H9 (cell line): ENCODE measurements at regions not wholly inside any gene's neighbourhood (a gene's known extent, or its start where the extent isn't known, plus 50 kb on each side); places are given as distances from the start of the nearest gene placed in this dataset.

ENCODE experiments used
- DNase-seq: peaks from one replicate; pipeline ENCODE4 v3.0.0-alpha.2; 2017
- H2AFZ ChIP-seq: one replicate; pipeline ENCODE4 v1.6.1; 2013; ENCODE audit warnings: mild to moderate bottlenecking, low read length, control low read depth, moderate library complexity
- H2AK5ac ChIP-seq: 2 replicates; pipeline ENCODE4 v1.6.1; 2013; ENCODE audit warnings: low read length, control low read depth, mixed read lengths; ENCODE audit not compliant: insufficient read length
- H2BK120ac ChIP-seq: one replicate; pipeline ENCODE4 v1.6.1; 2013; ENCODE audit warnings: low read depth, mild to moderate bottlenecking, low read length, control low read depth, inconsistent platforms; ENCODE audit not compliant: poor library complexity, severe bottlenecking
- H2BK12ac ChIP-seq: 2 replicates; pipeline ENCODE4 v1.6.1; 2013; ENCODE audit warnings: low read length, control low read depth, mixed read lengths, low read depth; ENCODE audit not compliant: insufficient read length
- H2BK15ac ChIP-seq: 2 replicates; pipeline ENCODE4 v1.6.1; 2013; ENCODE audit warnings: low read depth, low read length, control low read depth
- H2BK20ac ChIP-seq: one replicate; pipeline ENCODE4 v1.6.1; 2013; ENCODE audit warnings: low read depth, mild to moderate bottlenecking, low read length, control low read depth, inconsistent platforms; ENCODE audit not compliant: poor library complexity, severe bottlenecking
- H2BK5ac ChIP-seq: 2 replicates; pipeline ENCODE4 v1.6.1; 2013; ENCODE audit warnings: low read length, control low read depth, mixed read lengths; ENCODE audit not compliant: insufficient read length
- H3K14ac ChIP-seq: 2 replicates; pipeline ENCODE4 v1.6.1; 2013; ENCODE audit warnings: low read length, control low read depth; ENCODE audit not compliant: insufficient read depth
- H3K18ac ChIP-seq: 2 replicates; pipeline ENCODE4 v1.6.1; 2013; ENCODE audit warnings: low read depth, mild to moderate bottlenecking, mixed read lengths, low read length, control low read depth; ENCODE audit not compliant: insufficient read length
- H3K23ac ChIP-seq: 2 replicates; pipeline ENCODE4 v1.6.1; 2013; ENCODE audit warnings: low read length, control low read depth, mixed read lengths, low read depth; ENCODE audit not compliant: insufficient read length
- H3K23me2 ChIP-seq: 2 replicates; pipeline ENCODE4 v1.6.1; 2013; ENCODE audit warnings: low read depth, mild to moderate bottlenecking, mixed read lengths, low read length, control low read depth; ENCODE audit not compliant: insufficient read length, poor library complexity, severe bottlenecking
- H3K27ac ChIP-seq: 2 replicates; pipeline ENCODE4 v1.5.1; 2013; ENCODE audit warnings: low read length, control low read depth, mixed read lengths, low read depth; ENCODE audit not compliant: insufficient read length
- H3K27me3 ChIP-seq: 2 replicates; pipeline ENCODE4 v1.6.1; 2013; ENCODE audit warnings: low read length, control low read depth, inconsistent platforms; ENCODE audit not compliant: insufficient read depth
- H3K4ac ChIP-seq: 2 replicates; pipeline ENCODE4 v1.6.1; 2013; ENCODE audit warnings: low read depth, mild to moderate bottlenecking, control low read depth, inconsistent platforms, low read length, moderate library complexity
- H3K4me1 ChIP-seq: 2 replicates; pipeline ENCODE4 v1.6.1; 2013; ENCODE audit warnings: low read length, control low read depth, inconsistent platforms; ENCODE audit not compliant: insufficient read depth
- H3K4me2 ChIP-seq: 2 replicates; pipeline ENCODE4 v1.6.1; 2013; ENCODE audit warnings: low read length, control low read depth, mixed read lengths; ENCODE audit not compliant: insufficient read length, insufficient read depth
- H3K56ac ChIP-seq: 2 replicates; pipeline ENCODE4 v1.6.1; 2013; ENCODE audit warnings: low read depth, mild to moderate bottlenecking, mixed read lengths, low read length, control low read depth; ENCODE audit not compliant: insufficient read length
- H3K79me1 ChIP-seq: 2 replicates; pipeline ENCODE4 v1.6.1; 2013; ENCODE audit warnings: low read depth, mild to moderate bottlenecking, moderate library complexity, low read length, control low read depth, inconsistent platforms; ENCODE audit not compliant: insufficient read depth, poor library complexity, severe bottlenecking
- H3K79me2 ChIP-seq: 2 replicates; pipeline ENCODE4 v1.6.1; 2013; ENCODE audit warnings: low read length, control low read depth, inconsistent platforms; ENCODE audit not compliant: insufficient read depth
- H3K9ac ChIP-seq: 2 replicates; pipeline ENCODE4 v1.6.1; 2013; ENCODE audit warnings: low read length, control low read depth, mixed read lengths; ENCODE audit not compliant: insufficient read length; ENCODE audit errors: extremely low read depth
- H3K9me3 ChIP-seq: one replicate; pipeline ENCODE4 v1.6.1; 2013; ENCODE audit warnings: low read depth, low read length, inconsistent platforms; ENCODE audit not compliant: control insufficient read depth
- H3T11ph ChIP-seq: one replicate; pipeline ENCODE4 v1.6.1; 2013; ENCODE audit warnings: mild to moderate bottlenecking, low read length, control low read depth, inconsistent platforms
- H4K20me1 ChIP-seq: one replicate; pipeline ENCODE4 v1.6.1; 2013; ENCODE audit not compliant: control insufficient read depth, insufficient read length, insufficient read depth
- H4K5ac ChIP-seq: 2 replicates; pipeline ENCODE4 v1.6.1; 2013; ENCODE audit warnings: low read depth, mild to moderate bottlenecking, mixed read lengths, low read length, control low read depth; ENCODE audit not compliant: insufficient read length
- H4K8ac ChIP-seq: replicated peaks from 2 replicates; pipeline ENCODE4 v1.6.1; 2013; ENCODE audit warnings: low read length, control low read depth, mixed read lengths, low read depth; ENCODE audit not compliant: insufficient read length
- H4K91ac ChIP-seq: 2 replicates; pipeline ENCODE4 v1.6.1; 2013; ENCODE audit warnings: low read depth, mild to moderate bottlenecking, moderate library complexity, mixed read lengths, low read length, control low read depth; ENCODE audit not compliant: insufficient read length
- H3K27ac Mint-ChIP-seq, 3 experiments: 2 replicates in 2 of 3; 3 replicates in 1 of 3; pipeline ENCODE4 v1.8.0; 2020 to 2021; ENCODE audit warnings: mixed read lengths in 3 of 3, mild to moderate bottlenecking in 1 of 3, moderate library complexity in 1 of 3
- H3K27me3 Mint-ChIP-seq: 2 replicates; pipeline ENCODE4 v1.8.0; 2021; ENCODE audit warnings: low read depth, mild to moderate bottlenecking, moderate library complexity, mixed read lengths
- H3K36me3 Mint-ChIP-seq, 3 experiments: 2 replicates in 2 of 3; 3 replicates in 1 of 3; pipeline ENCODE4 v1.8.0; 2020 to 2021; ENCODE audit warnings: low read depth in 3 of 3, mixed read lengths in 3 of 3; ENCODE audit not compliant: insufficient read depth in 1 of 3
- H3K4me1 Mint-ChIP-seq, 2 experiments: 2 replicates each; pipeline ENCODE4 v1.8.0; 2020; ENCODE audit warnings: mixed read lengths in 2 of 2
- H3K4me3 Mint-ChIP-seq, 2 experiments: 2 replicates in 1 of 2; 3 replicates in 1 of 2; pipeline ENCODE4 v1.8.0; 2020 to 2021; ENCODE audit warnings: mild to moderate bottlenecking in 2 of 2, mixed read lengths in 2 of 2, moderate library complexity in 1 of 2
- H3K9me3 Mint-ChIP-seq, 2 experiments: 2 replicates in 1 of 2; 3 replicates in 1 of 2; pipeline ENCODE4 v1.8.0; 2020; ENCODE audit warnings: mild to moderate bottlenecking in 2 of 2, mixed read lengths in 2 of 2, moderate library complexity in 1 of 2
- CTCF ChIP-seq: fragments of 200-600 bp; sonication (generic); conservative IDR thresholded peaks from 3 replicates; pipeline ENCODE4 v1.8.0; 2021; ENCODE audit warnings: antibody characterized with exemption, mild to moderate bottlenecking
- WGBS: extraction: QIAGEN DNeasy Blood & Tissue Kit; methylation state at CpG from one replicate; pipeline ENCODE4 v1.1.7; 2013; ENCODE audit warnings: missing lambda C conversion rate, low lambda C conversion rate, mixed read lengths; ENCODE audit not compliant: insufficient read length; ENCODE audit errors: extremely low coverage; 5-methylcytosine and 5-hydroxymethylcytosine counted together

DNA sequence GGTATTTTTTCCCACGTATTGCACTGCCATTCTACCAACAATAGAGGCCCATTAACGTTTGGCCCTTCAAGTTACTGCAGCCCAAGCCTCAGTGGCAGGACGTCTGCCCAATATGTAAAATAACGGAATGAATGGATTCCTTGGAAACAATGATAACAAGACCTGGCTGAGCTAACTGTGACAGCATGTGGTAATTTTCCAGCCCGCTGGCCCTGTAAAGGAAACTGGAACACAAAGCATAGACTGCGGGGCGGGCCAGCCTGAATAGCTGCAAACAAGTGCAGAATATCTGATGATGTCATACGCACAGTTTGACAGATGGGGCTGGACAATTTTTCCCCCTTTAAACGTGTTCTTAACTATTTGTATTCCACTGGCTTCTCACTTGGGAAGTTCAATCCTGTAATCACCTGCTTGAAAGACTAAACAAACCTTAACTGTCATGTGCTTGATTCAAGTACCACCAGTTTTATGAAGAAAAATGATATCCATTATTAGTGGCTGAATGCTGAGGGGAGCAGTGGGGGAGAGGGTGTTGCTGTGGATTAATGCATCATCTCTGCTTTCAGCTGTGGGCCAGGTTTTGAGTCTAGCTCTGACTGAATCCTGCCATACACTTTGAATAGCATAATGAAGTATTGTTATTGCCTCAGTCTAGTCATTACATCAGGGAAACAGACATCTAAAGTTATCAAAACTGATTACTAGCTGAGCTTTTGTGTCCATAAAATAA lies 323.9 kb downstream of the TMEM161B start:
- H2BK12ac ChIP-seq: no peak overlapping the region
- H4K5ac ChIP-seq: no peak overlapping the region
- no peaks in the 10 kb centered on the region for H3K36me3 Mint-ChIP-seq
- no peak overlapping the region for H3K14ac ChIP-seq
- TF ChIP-seq CTCF: no peak
- peak overlapping the region in 1 of 3 experiments; percentile 34; a peak in 2 of 7 replicates for H3K27ac Mint-ChIP-seq
- no peak overlapping the region for H3K4me3 Mint-ChIP-seq
- H3K9me3 ChIP-seq: no peaks in the 10 kb centered on the region
- H2BK120ac ChIP-seq: no peak overlapping the region
- H3K4ac ChIP-seq: no peak overlapping the region
- no peaks in the 10 kb centered on the region for H3K27me3 ChIP-seq
- H4K20me1 ChIP-seq: no peaks in the 10 kb centered on the region
- no peak overlapping the region for H3K9ac ChIP-seq
- no peak overlapping the region for H2AFZ ChIP-seq
- H3K23ac ChIP-seq: no peak overlapping the region
- no peak overlapping the region for H2BK15ac ChIP-seq
- H4K8ac ChIP-seq: no peak overlapping the region
- H3K9me3 Mint-ChIP-seq: no peaks in the 10 kb centered on the region
- no peak overlapping the region for H3K18ac ChIP-seq
- no peak overlapping the region for H3K27ac ChIP-seq
- WGBS: no CpG with 5 or more reads among the region's 9 CpGs
- peaks cover 3% of the 10 kb centered on the region; the same call in 1 of the 2 replicates for H3K4me1 ChIP-seq
- H2BK5ac ChIP-seq: no peak overlapping the region
- peaks cover 28 to 30% of the 10 kb centered on the region in 2 experiments for H3K4me1 Mint-ChIP-seq
- H3K79me2 ChIP-seq: no peaks in the 10 kb centered on the region
- H3K4me2 ChIP-seq: no peak overlapping the region
- H3T11ph ChIP-seq: peak overlapping the region; percentile 70
- no peaks in the 10 kb centered on the region for H3K79me1 ChIP-seq
- H4K91ac ChIP-seq: no peak overlapping the region
- no peak overlapping the region for H2AK5ac ChIP-seq
- H3K23me2 ChIP-seq: no peaks in the 10 kb centered on the region
- H3K56ac ChIP-seq: no peak overlapping the region
- no peaks in the 10 kb centered on the region for H3K27me3 Mint-ChIP-seq
- DNase-seq: peak; percentile 76
- H2BK20ac ChIP-seq: no peak overlapping the region
